GM18499 (cell line): ENCODE measurements at regions not wholly inside any gene's neighbourhood (a gene's known extent, or its start where the extent isn't known, plus 50 kb on each side); places are given as distances from the start of the nearest gene placed in this dataset.
A peak's percentile ranks its signal among the peaks of the same experiment; 100 is the strongest.
"Not testable (repeated sequence)": the region's sequence is repeated elsewhere in the genome, so short reads cannot be mapped to it uniquely, and the experiment has no call there.

Experiments
- ATAC-seq: cut with Tn5 transposase; IDR thresholded peaks from one replicate; pipeline ENCODE4 v1.9.1; 2021; ENCODE audit warnings: moderate number of reproducible peaks; ENCODE audit not compliant: insufficient read depth, unreplicated experiment

- no peak for ATAC-seq
Observed at GRCh38 chr6:11486959-11487358, 50.6 kb upstream of the TMEM170B start.

- ATAC-seq, result no peak
Observed at GRCh38 chr6:11486486-11486885, 51.1 kb upstream of the TMEM170B start.

GRCh38 chr6:11486051-11486450, 51.5 kb upstream of the TMEM170B start:
- ATAC-seq, result no peak

- ATAC-seq, result no peak
Observed at GRCh38 chr6:11485271-11485670, 52.3 kb upstream of the TMEM170B start.

- no peak for ATAC-seq
Observed at GRCh38 chr6:11484441-11484840, 53.1 kb upstream of the TMEM170B start.

- no peak for ATAC-seq
Observed at GRCh38 chr6:11482616-11483015, 54.9 kb upstream of the TMEM170B start.

- no peak for ATAC-seq
Observed at GRCh38 chr6:11480541-11480940, 57.0 kb upstream of the TMEM170B start.

- no peak for ATAC-seq
Observed at GRCh38 chr6:11479296-11479695, 58.3 kb upstream of the TMEM170B start.

GRCh38 chr6:11478586-11478985, 59.0 kb upstream of the TMEM170B start:
- ATAC-seq, result no peak

GRCh38 chr6:11475016-11475415, 62.5 kb upstream of the TMEM170B start:
- ATAC-seq, result no peak

- no peak for ATAC-seq
Observed at GRCh38 chr6:11473008-11473740, 64.4 kb upstream of the TMEM170B start.

GRCh38 chr6:11471261-11471660, 66.3 kb upstream of the TMEM170B start:
- no peak for ATAC-seq

GRCh38 chr6:11469684-11470083, 67.9 kb upstream of the TMEM170B start:
- ATAC-seq, result no peak

GRCh38 chr6:11468271-11468670, 69.3 kb upstream of the TMEM170B start:
- not testable (repeated sequence) for ATAC-seq

GRCh38 chr6:11467364-11467763, 70.2 kb upstream of the TMEM170B start:
- ATAC-seq, result no peak

GRCh38 chr6:11463398-11463780, 74.2 kb upstream of the TMEM170B start:
- no peak for ATAC-seq

- no peak for ATAC-seq
Observed at GRCh38 chr6:11462742-11463397, 74.7 kb upstream of the TMEM170B start.

- ATAC-seq, result peak; percentile 68
Observed at GRCh38 chr6:11460837-11461661, 76.5 kb upstream of the TMEM170B start.

- no peak for ATAC-seq
Observed at GRCh38 chr6:11460001-11460668, 77.4 kb upstream of the TMEM170B start.

- peak; percentile 42 for ATAC-seq
Observed at GRCh38 chr6:11459079-11459610, 78.4 kb upstream of the TMEM170B start.
